A673 (cell line): ENCODE measurements at regions not wholly inside any gene's neighbourhood (a gene's known extent, or its start where the extent isn't known, plus 50 kb on each side); places are given as distances from the start of the nearest gene placed in this dataset.

Experiments used
- BruUV-seq: library from RNA; stranded (reverse); fragments of 400-500 nt; replicated peaks from 2 replicates; lab custom pipeline; 2021; lab: Mats Ljungman, UMichigan
- CTCF ChIA-PET: fragments of 300-600 bp; sonication (Branson Sonifier 250); formaldehyde crosslinking; loops from one replicate; lab custom pipeline; 2022; ENCODE audit warnings: antibody characterized with exemption; lab: Charles Lee
- POLR2A ChIA-PET: fragments of 300-600 bp; sonication (Branson Sonifier 250); formaldehyde crosslinking; loops from one replicate; lab custom pipeline; 2022; ENCODE audit warnings: antibody characterized with exemption; ENCODE audit not compliant: low non-redundant PET; lab: Charles Lee
- DNase-seq: peaks from one replicate; pipeline ENCODE4 v3.0.0-alpha.2; 2015; ENCODE audit warnings: low spot score
- H3K27ac ChIP-seq: fragments of 200-600 bp; sonication (generic); 2 replicates; pipeline ENCODE4 v1.5.1; 2016; ENCODE audit warnings: mixed run types, low read depth, mild to moderate bottlenecking, mixed read lengths, antibody characterized with exemption, low read length; ENCODE audit not compliant: poor library complexity, severe bottlenecking
- H3K27me3 ChIP-seq: fragments of 200-600 bp; sonication (generic); replicated peaks from 2 replicates; pipeline ENCODE4 v1.6.1; 2017; ENCODE audit warnings: mixed run types, low read depth, mild to moderate bottlenecking, mixed read lengths, antibody characterized with exemption, low read length; ENCODE audit not compliant: insufficient read depth, poor library complexity
- H3K36me3 ChIP-seq: fragments of 200-600 bp; sonication (generic); 2 replicates; pipeline ENCODE4 v1.6.1; 2016; ENCODE audit warnings: mixed run types, mild to moderate bottlenecking, mixed read lengths, antibody characterized with exemption, low read length; ENCODE audit not compliant: insufficient read depth, poor library complexity, severe bottlenecking
- H3K4me1 ChIP-seq: fragments of 200-600 bp; sonication (generic); 2 replicates; pipeline ENCODE4 v1.6.1; 2017; ENCODE audit warnings: mixed run types, mild to moderate bottlenecking, mixed read lengths, antibody characterized with exemption, low read length; ENCODE audit not compliant: insufficient read depth, poor library complexity, severe bottlenecking
- H3K4me3 ChIP-seq: fragments of 200-600 bp; sonication (generic); 2 replicates; pipeline ENCODE4 v1.5.1; 2016; ENCODE audit warnings: low read depth, mixed run types, mild to moderate bottlenecking, mixed read lengths, low read length; ENCODE audit not compliant: poor library complexity, severe bottlenecking
- H3K9me3 ChIP-seq: fragments of 200-600 bp; sonication (generic); 2 replicates; pipeline ENCODE4 v1.6.1; 2016; ENCODE audit warnings: mixed run types, low read depth, mild to moderate bottlenecking, mixed read lengths, antibody characterized with exemption, low read length; ENCODE audit not compliant: poor library complexity, severe bottlenecking
- EZH2 ChIP-seq: fragments of 200-600 bp; sonication (generic); IDR thresholded peaks from 2 replicates; pipeline ENCODE4 v1.6.1; 2017; ENCODE audit warnings: borderline replicate concordance, low read depth, mild to moderate bottlenecking, mixed read lengths, antibody characterized with exemption, low read length; ENCODE audit not compliant: poor library complexity, severe bottlenecking
- intact Hi-C: fragments of 100-400 bp; cut with micrococcal nuclease; formaldehyde crosslinking; loops from one replicate; pipeline ENCODE4 v1.10.0; 2022; ENCODE audit not compliant: unreplicated experiment
- TF ChIP-seq, protein P1 (sequence below): fragments of 300-800, 200-600 bp; sonication (generic); conservative IDR thresholded peaks from 2 replicates; pipeline ENCODE4 v1.5.1; 2017; ENCODE audit warnings: low read depth, mild to moderate bottlenecking, antibody characterized with exemption, low read length, moderate library complexity, mixed read lengths

DNA sequence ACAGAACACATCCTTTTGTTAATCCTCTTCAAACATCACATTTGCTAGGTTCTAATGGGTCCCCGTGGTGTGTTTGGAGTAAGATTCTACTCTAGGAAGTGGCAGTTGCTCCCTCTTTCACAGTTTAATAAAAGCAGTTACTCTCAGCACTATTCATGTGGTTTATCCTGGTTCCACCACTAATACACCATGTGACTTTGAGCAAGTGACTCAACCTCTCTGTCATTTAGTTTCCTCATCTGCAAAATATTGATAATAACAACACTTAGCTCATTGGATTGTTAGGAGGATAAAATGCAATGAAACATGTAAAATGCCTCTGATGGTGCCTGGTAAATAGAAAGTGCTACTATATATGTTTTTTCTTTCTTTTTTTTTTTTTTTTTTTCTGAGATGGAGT is 488.0 kb upstream of the NOX3 start:
- Histone ChIP-seq H3K27ac (no peak overlapping the region), H3K4me1 (no peaks in the 10 kb centered on the region), H3K4me3 (no peak overlapping the region), H3K9me3 (no peaks in the 10 kb centered on the region), H3K27me3 (no peaks in the 10 kb centered on the region), H3K36me3 (no peaks in the 10 kb centered on the region)
- no TSS peak for BruUV-seq
- ChIA-PET CTCF (no interaction called here), POLR2A (no interaction called here)
- DNase-seq = no peak
- intact Hi-C loops = no loop called here
- TF ChIP-seq, protein P1, sequence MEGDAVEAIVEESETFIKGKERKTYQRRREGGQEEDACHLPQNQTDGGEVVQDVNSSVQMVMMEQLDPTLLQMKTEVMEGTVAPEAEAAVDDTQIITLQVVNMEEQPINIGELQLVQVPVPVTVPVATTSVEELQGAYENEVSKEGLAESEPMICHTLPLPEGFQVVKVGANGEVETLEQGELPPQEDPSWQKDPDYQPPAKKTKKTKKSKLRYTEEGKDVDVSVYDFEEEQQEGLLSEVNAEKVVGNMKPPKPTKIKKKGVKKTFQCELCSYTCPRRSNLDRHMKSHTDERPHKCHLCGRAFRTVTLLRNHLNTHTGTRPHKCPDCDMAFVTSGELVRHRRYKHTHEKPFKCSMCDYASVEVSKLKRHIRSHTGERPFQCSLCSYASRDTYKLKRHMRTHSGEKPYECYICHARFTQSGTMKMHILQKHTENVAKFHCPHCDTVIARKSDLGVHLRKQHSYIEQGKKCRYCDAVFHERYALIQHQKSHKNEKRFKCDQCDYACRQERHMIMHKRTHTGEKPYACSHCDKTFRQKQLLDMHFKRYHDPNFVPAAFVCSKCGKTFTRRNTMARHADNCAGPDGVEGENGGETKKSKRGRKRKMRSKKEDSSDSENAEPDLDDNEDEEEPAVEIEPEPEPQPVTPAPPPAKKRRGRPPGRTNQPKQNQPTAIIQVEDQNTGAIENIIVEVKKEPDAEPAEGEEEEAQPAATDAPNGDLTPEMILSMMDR = no peak
- no peak for TF ChIP-seq EZH2

DNA sequence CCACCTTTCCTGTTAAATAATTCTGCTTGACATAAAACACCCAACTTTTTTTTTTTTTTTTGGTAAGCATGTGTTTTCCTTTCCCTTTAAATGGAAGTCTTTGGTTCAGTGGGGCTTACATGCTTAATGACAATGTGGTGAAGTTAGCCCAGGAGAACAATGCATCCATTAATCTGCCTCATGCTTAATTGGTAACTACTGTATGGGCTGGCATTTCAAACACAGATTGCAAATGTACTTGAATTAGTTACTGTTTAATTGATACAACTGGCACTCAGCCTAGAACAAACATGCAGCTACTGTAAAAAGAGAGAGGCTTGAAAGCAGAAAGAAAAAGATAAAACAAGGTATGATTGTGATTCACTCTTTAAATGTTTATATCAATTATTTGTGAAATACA is 483.6 kb upstream of the NOX3 start:
- no peak for DNase-seq

DNA sequence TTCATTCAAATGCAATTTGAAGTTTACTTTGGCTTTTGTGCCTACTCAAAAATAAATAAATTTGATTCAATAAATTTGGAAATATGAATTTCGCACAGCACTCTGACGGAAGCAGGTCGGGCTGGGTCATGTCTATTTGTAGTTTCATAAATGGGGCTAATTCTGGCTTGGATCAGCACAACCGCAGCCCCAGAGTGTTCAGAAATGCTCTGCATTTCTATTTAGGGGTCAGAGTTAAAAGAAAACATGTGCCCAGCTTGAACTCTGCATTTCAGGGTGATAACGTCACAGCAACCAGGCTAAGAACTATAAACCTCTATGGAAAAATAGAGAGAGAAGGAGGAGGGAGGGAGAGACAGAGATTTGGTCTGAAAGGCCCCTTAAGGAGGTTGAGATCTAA is 480.9 kb upstream of the NOX3 start:
- Histone ChIP-seq H3K4me3 (no peak overlapping the region), H3K9me3 (no peaks in the 10 kb centered on the region), H3K36me3 (no peaks in the 10 kb centered on the region), H3K27ac (no peak overlapping the region), H3K4me1 (no peaks in the 10 kb centered on the region), H3K27me3 (no peaks in the 10 kb centered on the region)
- DNase-seq = no peak
- intact Hi-C loops = no loop called here
- ChIA-PET POLR2A (no interaction called here), CTCF (no interaction called here)
- BruUV-seq = no TSS peak
- TF ChIP-seq EZH2 = no peak
- TF ChIP-seq, protein P1 = no peak

More for the DNA sequence above, 483.6 kb upstream of the NOX3 start:
- ChIA-PET POLR2A (no interaction called here), CTCF (no interaction called here)
- BruUV-seq = no TSS peak
- Histone ChIP-seq H3K4me3 (no peak overlapping the region), H3K4me1 (no peaks in the 10 kb centered on the region), H3K27ac (no peak overlapping the region), H3K27me3 (no peaks in the 10 kb centered on the region), H3K36me3 (no peaks in the 10 kb centered on the region), H3K9me3 (no peaks in the 10 kb centered on the region)
- TF ChIP-seq EZH2 = no peak
- TF ChIP-seq, protein P1 = no peak
- intact Hi-C loops = no loop called here
